VCaP (cell line): ENCODE measurements at regions not wholly inside any gene's neighbourhood (a gene's known extent, or its start where the extent isn't known, plus 50 kb on each side); places are given as distances from the start of the nearest gene placed in this dataset.

Experiments
- H3K27ac ChIP-seq: fragments of 450-650 bp; 2 replicates; pipeline ENCODE4 v1.5.1; 2017
- TF ChIP-seq, protein P1 (sequence below): fragments of 450-650 bp; conservative IDR thresholded peaks from 2 replicates; pipeline ENCODE4 v1.5.1; 2017; ENCODE audit warnings: mild to moderate bottlenecking, moderate library complexity

DNA sequence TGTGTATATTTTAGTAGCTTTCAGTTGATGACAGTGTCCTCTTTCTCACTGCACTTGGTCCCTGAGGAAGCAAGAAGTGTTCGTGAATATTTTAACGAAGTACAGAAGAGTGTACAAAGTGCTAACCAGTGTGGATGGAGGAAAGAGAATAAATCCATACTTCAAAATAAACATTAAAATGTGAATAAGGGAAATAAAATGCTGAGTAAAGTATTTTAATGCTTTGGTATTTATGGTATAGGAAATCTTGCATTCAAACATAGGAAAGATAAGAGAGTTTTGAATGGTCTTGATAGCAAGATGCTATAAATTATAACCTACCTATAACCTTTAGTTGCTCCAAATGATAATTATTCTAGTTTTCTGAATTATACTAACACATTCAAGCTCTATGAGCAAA, 493.4 kb upstream of the EYS start:
- no peak overlapping the region for H3K27ac ChIP-seq
- TF ChIP-seq, protein P1, sequence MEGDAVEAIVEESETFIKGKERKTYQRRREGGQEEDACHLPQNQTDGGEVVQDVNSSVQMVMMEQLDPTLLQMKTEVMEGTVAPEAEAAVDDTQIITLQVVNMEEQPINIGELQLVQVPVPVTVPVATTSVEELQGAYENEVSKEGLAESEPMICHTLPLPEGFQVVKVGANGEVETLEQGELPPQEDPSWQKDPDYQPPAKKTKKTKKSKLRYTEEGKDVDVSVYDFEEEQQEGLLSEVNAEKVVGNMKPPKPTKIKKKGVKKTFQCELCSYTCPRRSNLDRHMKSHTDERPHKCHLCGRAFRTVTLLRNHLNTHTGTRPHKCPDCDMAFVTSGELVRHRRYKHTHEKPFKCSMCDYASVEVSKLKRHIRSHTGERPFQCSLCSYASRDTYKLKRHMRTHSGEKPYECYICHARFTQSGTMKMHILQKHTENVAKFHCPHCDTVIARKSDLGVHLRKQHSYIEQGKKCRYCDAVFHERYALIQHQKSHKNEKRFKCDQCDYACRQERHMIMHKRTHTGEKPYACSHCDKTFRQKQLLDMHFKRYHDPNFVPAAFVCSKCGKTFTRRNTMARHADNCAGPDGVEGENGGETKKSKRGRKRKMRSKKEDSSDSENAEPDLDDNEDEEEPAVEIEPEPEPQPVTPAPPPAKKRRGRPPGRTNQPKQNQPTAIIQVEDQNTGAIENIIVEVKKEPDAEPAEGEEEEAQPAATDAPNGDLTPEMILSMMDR = no peak

DNA sequence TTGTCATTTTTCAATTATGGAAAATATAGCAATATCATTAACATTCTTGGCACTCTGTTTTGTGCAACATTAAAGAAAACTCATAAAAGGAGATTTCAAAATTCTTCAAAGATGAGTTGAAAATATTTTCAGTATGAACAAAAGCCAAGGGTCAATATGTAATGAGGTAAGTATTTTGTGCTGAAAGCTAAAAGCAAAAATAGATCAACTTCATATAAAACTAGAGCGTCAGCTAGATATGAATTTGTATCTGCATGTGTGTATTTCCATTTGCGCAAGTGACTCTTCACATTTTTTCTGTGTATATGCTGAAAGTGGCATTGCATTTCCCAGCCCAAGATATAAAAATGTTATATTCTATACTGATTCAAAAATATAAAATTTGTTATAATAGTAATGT, 492.1 kb upstream of the EYS start:
- TF ChIP-seq, protein P1 = no peak
- H3K27ac ChIP-seq = no peak overlapping the region

- TF ChIP-seq, protein P1 = no peak
Measured at GRCh38 chr6:66198062-66198624, 491.1 kb upstream of the EYS start.

GRCh38 chr6:66190858-66191257, 483.8 kb upstream of the EYS start:
- TF ChIP-seq, protein P1 = no peak
- H3K27ac ChIP-seq = peak overlapping the region; percentile 31; the same call in 1 of the 2 replicates

More at GRCh38 chr6:66198062-66198624, 491.1 kb upstream of the EYS start:
- H3K27ac ChIP-seq = no peak overlapping the region

GRCh38 chr6:66189915-66190314, 482.9 kb upstream of the EYS start:
- peak overlapping the region; percentile 45 for H3K27ac ChIP-seq
- TF ChIP-seq, protein P1 = no peak

- H3K27ac ChIP-seq = no peak overlapping the region
- TF ChIP-seq, protein P1 = no peak
Measured at GRCh38 chr6:66186756-66187155, 479.7 kb upstream of the EYS start.

DNA sequence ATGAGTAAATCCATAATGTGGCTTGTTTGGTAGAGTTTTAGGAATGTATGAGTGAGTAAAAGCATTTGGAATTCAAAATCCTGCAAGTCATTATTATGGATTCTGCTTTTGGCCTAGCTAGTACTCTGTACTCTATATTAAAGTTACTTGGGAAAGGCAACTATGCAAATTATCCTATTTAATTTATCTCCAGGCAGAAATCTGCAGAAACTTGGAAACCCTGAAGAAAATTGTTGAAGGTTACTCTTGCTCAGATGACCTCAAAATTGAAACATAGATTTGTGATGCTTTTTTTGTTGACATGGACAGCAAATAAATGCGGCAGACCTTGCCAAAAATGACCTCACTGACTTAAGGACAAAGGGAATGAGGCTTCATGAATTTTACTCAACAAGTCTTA, 477.1 kb upstream of the EYS start:
- TF ChIP-seq, protein P1 = no peak
- H3K27ac ChIP-seq = no peak overlapping the region
